GM23338 (cell line): ENCODE measurements at regions not wholly inside any gene's neighbourhood (a gene's known extent, or its start where the extent isn't known, plus 50 kb on each side); places are given as distances from the start of the nearest gene placed in this dataset.

Source experiments
- ATAC-seq: fragments of 200-7000 bp; cut with Tn5 transposase; 3 replicates; pipeline ENCODE4 v1.9.1; 2020
- DNase-seq: peaks from one replicate; pipeline ENCODE4 v3.0.0-alpha.2; 2015; ENCODE audit warnings: low spot score
- H2AFZ ChIP-seq: fragments of 200-600 bp; sonication (generic); 2 replicates; pipeline ENCODE4 v1.8.0; 2016; ENCODE audit warnings: antibody characterized with exemption, mild to moderate bottlenecking, moderate library complexity
- H3F3A ChIP-seq: fragments of 200-600 bp; sonication (generic); replicated peaks from 2 replicates; pipeline ENCODE4 v1.8.0; 2017; ENCODE audit warnings: antibody characterized with exemption, mixed run types, low read depth
- H3K27ac ChIP-seq: fragments of 200-600 bp; sonication (generic); 2 replicates; pipeline ENCODE4 v1.6.1; 2016; ENCODE audit warnings: low read depth
- H3K27me3 ChIP-seq: fragments of 200-600 bp; sonication (generic); 2 replicates; pipeline ENCODE4 v1.8.0; 2016; ENCODE audit warnings: mild to moderate bottlenecking, mixed run types, moderate library complexity; ENCODE audit not compliant: insufficient read depth
- H3K36me3 ChIP-seq: fragments of 200-600 bp; sonication (generic); 2 replicates; pipeline ENCODE4 v1.8.0; 2016; ENCODE audit warnings: mild to moderate bottlenecking; ENCODE audit not compliant: insufficient read depth
- H3K4me1 ChIP-seq: fragments of 200-600 bp; sonication (generic); 2 replicates; pipeline ENCODE4 v1.8.0; 2016; ENCODE audit warnings: mild to moderate bottlenecking, moderate library complexity; ENCODE audit not compliant: insufficient read depth
- H3K4me2 ChIP-seq: fragments of 200-600 bp; sonication (generic); 2 replicates; pipeline ENCODE4 v1.7.1; 2017; ENCODE audit warnings: mixed run types
- H3K4me3 ChIP-seq: fragments of 200-600 bp; sonication (generic); 2 replicates; pipeline ENCODE4 v1.6.1; 2016; ENCODE audit warnings: mixed run types
- H3K79me2 ChIP-seq: fragments of 200-600 bp; sonication (generic); replicated peaks from 2 replicates; pipeline ENCODE4 v1.8.0; 2017; ENCODE audit warnings: mild to moderate bottlenecking; ENCODE audit not compliant: insufficient read depth
- H3K9me2 ChIP-seq: fragments of 200-600 bp; sonication (generic); 2 replicates; pipeline ENCODE4 v1.8.0; 2017; ENCODE audit not compliant: insufficient read depth
- H4K20me1 ChIP-seq: fragments of 200-600 bp; sonication (generic); replicated peaks from 2 replicates; pipeline ENCODE4 v1.8.0; 2017; ENCODE audit warnings: mild to moderate bottlenecking; ENCODE audit not compliant: insufficient read depth
- H3K27ac Mint-ChIP-seq: 2 replicates; pipeline ENCODE4 v1.8.0; 2020; ENCODE audit warnings: inconsistent platforms, mild to moderate bottlenecking, moderate library complexity, mixed read lengths
- H3K27me3 Mint-ChIP-seq: 3 replicates; pipeline ENCODE4 v1.8.0; 2022; ENCODE audit warnings: low read depth, mild to moderate bottlenecking, moderate library complexity, mixed read lengths, inconsistent platforms; ENCODE audit not compliant: insufficient read depth, poor library complexity
- H3K36me3 Mint-ChIP-seq: 3 replicates; pipeline ENCODE4 v1.8.0; 2021; ENCODE audit warnings: low read depth, mild to moderate bottlenecking, inconsistent platforms, moderate library complexity, mixed read lengths
- H3K4me1 Mint-ChIP-seq: 3 replicates; pipeline ENCODE4 v1.8.0; 2020; ENCODE audit warnings: mild to moderate bottlenecking, inconsistent platforms, mixed read lengths
- H3K4me3 Mint-ChIP-seq: 3 replicates; pipeline ENCODE4 v1.8.0; 2021; ENCODE audit warnings: moderate library complexity, mild to moderate bottlenecking, inconsistent platforms, mixed read lengths
- H3K9me3 Mint-ChIP-seq: 3 replicates; pipeline ENCODE4 v1.8.0; 2020; ENCODE audit warnings: moderate library complexity, mild to moderate bottlenecking, inconsistent platforms, mixed read lengths
- CREB1 ChIP-seq: fragments of 250-450 bp; sonication (Bioruptor Pico); IDR thresholded peaks from 2 replicates; pipeline ENCODE4 v1.5.0; 2020; ENCODE audit warnings: low read depth, mild to moderate bottlenecking, moderate library complexity
- EZH2 ChIP-seq: fragments of 200-600 bp; sonication (generic); IDR thresholded peaks from one replicate; pipeline ENCODE4 v1.8.0; 2017; ENCODE audit warnings: antibody characterized with exemption, mild to moderate bottlenecking, low read depth; ENCODE audit not compliant: unreplicated experiment
- EZH2phosphoT487 ChIP-seq: fragments of 200-600 bp; sonication (generic); IDR thresholded peaks from one replicate; pipeline ENCODE4 v1.8.1; 2018; ENCODE audit warnings: antibody characterized with exemption; ENCODE audit not compliant: unreplicated experiment
- JUNB ChIP-seq: IDR thresholded peaks from one replicate; pipeline ENCODE4 v1.6.1; 2016; ENCODE audit warnings: antibody characterized with exemption; ENCODE audit not compliant: unreplicated experiment
- NANOG ChIP-seq: IDR thresholded peaks from 2 replicates; pipeline ENCODE4 v1.6.1; 2016; ENCODE audit warnings: antibody characterized with exemption, borderline replicate concordance
- POLR2AphosphoS5 ChIP-seq: IDR thresholded peaks from 2 replicates; pipeline ENCODE4 v1.6.1; 2016; ENCODE audit warnings: antibody characterized with exemption, low read depth
- STAT1 ChIP-seq: IDR thresholded peaks from one replicate; pipeline ENCODE4 v1.6.1; 2016; ENCODE audit warnings: antibody characterized with exemption; ENCODE audit not compliant: unreplicated experiment
- ZNF114 ChIP-seq: fragments of 250-450 bp; sonication (Bioruptor Pico); IDR thresholded peaks from 2 replicates; pipeline ENCODE4 v1.5.0; 2020; ENCODE audit warnings: mild to moderate bottlenecking, moderate library complexity
- ZNF331 ChIP-seq: fragments of 250-450 bp; sonication (Bioruptor Pico); IDR thresholded peaks from 2 replicates; pipeline ENCODE4 v1.5.0; 2020; ENCODE audit warnings: low read depth, mild to moderate bottlenecking, moderate library complexity
- TF ChIP-seq, protein P1 (sequence below): IDR thresholded peaks from 2 replicates; pipeline ENCODE4 v1.6.1; 2016; ENCODE audit warnings: antibody characterized with exemption

GRCh38 chr2:57693965-57694364 lies 352.6 kb upstream of the VRK2 start:
- ATAC-seq (no peak), DNase-seq (no peak)
- Histone ChIP-seq H3K4me2 (no peak overlapping the region), H3K27ac (no peak overlapping the region), H3K4me3 (no peak overlapping the region), H3K9me2 (peaks cover 5% of the 10 kb centered on the region; the same call in 1 of the 2 replicates), H3K79me2 (no peaks in the 10 kb centered on the region), H3K4me1 (peaks cover 17% of the 10 kb centered on the region; the same call in 1 of the 2 replicates), H3K36me3 (0 out of 2 replicates have a peak, but pooled peaks cover 10% of the 10 kb centered on the region), H3F3A (no peaks in the 10 kb centered on the region), H3K27me3 (no peaks in the 10 kb centered on the region), H2AFZ (no peak overlapping the region), H4K20me1 (no peaks in the 10 kb centered on the region)
- peaks cover 24% of the 10 kb centered on the region for H3K9me3 Mint-ChIP-seq
- H3K36me3 Mint-ChIP-seq = peaks cover 25% of the 10 kb centered on the region; the same call in 2 of the 3 replicates
- peaks cover 3% of the 10 kb centered on the region for H3K27me3 Mint-ChIP-seq
- no peak overlapping the region for H3K4me3 Mint-ChIP-seq
- H3K27ac Mint-ChIP-seq = no peak overlapping the region
- peaks cover 17% of the 10 kb centered on the region for H3K4me1 Mint-ChIP-seq
- TF ChIP-seq, protein P1, sequence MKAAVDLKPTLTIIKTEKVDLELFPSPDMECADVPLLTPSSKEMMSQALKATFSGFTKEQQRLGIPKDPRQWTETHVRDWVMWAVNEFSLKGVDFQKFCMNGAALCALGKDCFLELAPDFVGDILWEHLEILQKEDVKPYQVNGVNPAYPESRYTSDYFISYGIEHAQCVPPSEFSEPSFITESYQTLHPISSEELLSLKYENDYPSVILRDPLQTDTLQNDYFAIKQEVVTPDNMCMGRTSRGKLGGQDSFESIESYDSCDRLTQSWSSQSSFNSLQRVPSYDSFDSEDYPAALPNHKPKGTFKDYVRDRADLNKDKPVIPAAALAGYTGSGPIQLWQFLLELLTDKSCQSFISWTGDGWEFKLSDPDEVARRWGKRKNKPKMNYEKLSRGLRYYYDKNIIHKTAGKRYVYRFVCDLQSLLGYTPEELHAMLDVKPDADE = no peak
- no peak for TF ChIP-seq EZH2phosphoT487
- no peak for TF ChIP-seq NANOG
- no peak for TF ChIP-seq EZH2
- no peak for TF ChIP-seq STAT1
- TF ChIP-seq ZNF114 = no peak
- TF ChIP-seq ZNF331 (CRISPR knock-in tag) = no peak
- no peak for TF ChIP-seq JUNB
- TF ChIP-seq POLR2AphosphoS5 = no peak

- H3F3A ChIP-seq = no peaks in the 10 kb centered on the region
- H3K4me2 ChIP-seq = no peak overlapping the region
- peaks cover 23% of the 10 kb centered on the region; the same call in 1 of the 2 replicates for H3K4me1 ChIP-seq
- no peak overlapping the region for H2AFZ ChIP-seq
- ATAC-seq (peak; percentile 36; the same call in 1 of the 3 replicates), DNase-seq (no peak)
- H3K27ac ChIP-seq = no peak overlapping the region
- no peak overlapping the region for H3K4me3 ChIP-seq
- Mint-ChIP-seq H3K9me3 (peaks cover 9% of the 10 kb centered on the region; the same call in 2 of the 3 replicates), H3K27ac (no peak overlapping the region), H3K4me3 (no peak overlapping the region), H3K36me3 (peaks cover 11% of the 10 kb centered on the region; the same call in 2 of the 3 replicates), H3K27me3 (peaks cover 3% of the 10 kb centered on the region), H3K4me1 (peaks cover 32% of the 10 kb centered on the region)
- TF ChIP-seq, protein P1 = no peak
- TF ChIP-seq CREB1 (CRISPR knock-in tag) (no peak), NANOG (no peak), ZNF114 (no peak), ZNF331 (CRISPR knock-in tag) (no peak)
- peaks cover 5% of the 10 kb centered on the region; the same call in 1 of the 2 replicates for H3K9me2 ChIP-seq
- no peaks in the 10 kb centered on the region for H3K36me3 ChIP-seq
- H3K27me3 ChIP-seq = no peaks in the 10 kb centered on the region
- H4K20me1 ChIP-seq = no peaks in the 10 kb centered on the region
- no peaks in the 10 kb centered on the region for H3K79me2 ChIP-seq
Observed at GRCh38 chr2:57696016-57696415, 350.6 kb upstream of the VRK2 start.
